K562 (cell line): ENCODE measurements at regions not wholly inside any gene's neighbourhood (a gene's known extent, or its start where the extent isn't known, plus 50 kb on each side); places are given as distances from the start of the nearest gene placed in this dataset.

Source experiments
- ELF1 ChIP-seq: fragments of 200-800 bp; sonication (Bioruptor generic); IDR thresholded peaks from 2 replicates; pipeline ENCODE4 v1.6.1; 2016; ENCODE audit warnings: missing genetic modification characterization, missing compliant biosample characterization
- GATAD2B ChIP-seq: fragments of 450-650 bp; IDR thresholded peaks from 2 replicates; pipeline ENCODE4 v1.6.1; 2017; ENCODE audit warnings: mild to moderate bottlenecking, borderline replicate concordance
- GTF3C2 ChIP-seq: IDR thresholded peaks from 3 replicates; pipeline ENCODE4 v1.6.1; 2011; ENCODE audit warnings: borderline replicate concordance, mild to moderate bottlenecking, moderate library complexity; ENCODE audit not compliant: insufficient read length; ENCODE audit errors: extremely low read depth
- HOXB6 ChIP-seq: fragments of 250-450 bp; sonication (Bioruptor Pico); IDR thresholded peaks from 2 replicates; pipeline ENCODE4 v1.5.1; 2022; ENCODE audit warnings: mild to moderate bottlenecking, borderline replicate concordance
- SRF ChIP-seq, 2 experiments: fragments of 250-450, 450-650 bp in 1 of 2; sonication (Bioruptor Pico) in 1 of 2; sonication (generic) in 1 of 2; formaldehyde crosslinking; IDR thresholded peaks; 2 replicates each; pipeline versions ENCODE4 v1.5.0 to v1.5.1; 2020 to 2022; ENCODE audit warnings: mild to moderate bottlenecking in 1 of 2, missing genetic modification reagents in 1 of 2
- TEAD4 ChIP-seq, 2 experiments: sonication (generic) in 1 of 2; formaldehyde crosslinking in 1 of 2; IDR thresholded peaks; 2 replicates each; pipeline versions ENCODE4 v1.6.1 to v1.8.0; 2012 to 2022; ENCODE audit warnings: borderline replicate concordance in 1 of 2, inconsistent platforms in 1 of 2, low read length in 1 of 2, mild to moderate bottlenecking in 1 of 2, missing genetic modification reagents in 1 of 2
- TFAM ChIP-seq: fragments of 250-450 bp; sonication (Bioruptor Pico); conservative IDR thresholded peaks from 2 replicates; pipeline ENCODE4 v1.5.0; 2021; ENCODE audit warnings: mild to moderate bottlenecking, moderate library complexity
- ZNF134 ChIP-seq: fragments of 250-450 bp; sonication (Bioruptor Pico); conservative IDR thresholded peaks from 2 replicates; pipeline ENCODE4 v1.4.0; 2020
- ZNF174 ChIP-seq: fragments of 250-450 bp; sonication (Bioruptor Pico); IDR thresholded peaks from 2 replicates; pipeline ENCODE4 v1.4.0; 2020; ENCODE audit warnings: mild to moderate bottlenecking
- ZNF780A ChIP-seq: fragments of 250-450 bp; sonication (Bioruptor Pico); IDR thresholded peaks from 2 replicates; pipeline ENCODE4 v1.5.0; 2021; ENCODE audit warnings: mild to moderate bottlenecking
- TF ChIP-seq, protein P1 (sequence below): sonication (generic); formaldehyde crosslinking; IDR thresholded peaks from 2 replicates; pipeline ENCODE4 v1.8.1; 2023; ENCODE audit warnings: mild to moderate bottlenecking, missing genetic modification reagents

- TF ChIP-seq, protein P1, sequence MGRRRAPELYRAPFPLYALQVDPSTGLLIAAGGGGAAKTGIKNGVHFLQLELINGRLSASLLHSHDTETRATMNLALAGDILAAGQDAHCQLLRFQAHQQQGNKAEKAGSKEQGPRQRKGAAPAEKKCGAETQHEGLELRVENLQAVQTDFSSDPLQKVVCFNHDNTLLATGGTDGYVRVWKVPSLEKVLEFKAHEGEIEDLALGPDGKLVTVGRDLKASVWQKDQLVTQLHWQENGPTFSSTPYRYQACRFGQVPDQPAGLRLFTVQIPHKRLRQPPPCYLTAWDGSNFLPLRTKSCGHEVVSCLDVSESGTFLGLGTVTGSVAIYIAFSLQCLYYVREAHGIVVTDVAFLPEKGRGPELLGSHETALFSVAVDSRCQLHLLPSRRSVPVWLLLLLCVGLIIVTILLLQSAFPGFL (CRISPR knock-in tag) = no peak
- TF ChIP-seq TFAM (CRISPR knock-in tag) = no peak
- TF ChIP-seq ZNF174 (CRISPR knock-in tag) = no peak
- no peak for TF ChIP-seq ZNF780A (CRISPR knock-in tag)
- TF ChIP-seq HOXB6 (CRISPR knock-in tag) = no peak
- TF ChIP-seq TEAD4 (IDR thresholded peaks at IDR 0.05; ENCODE audit: low read length) = no peak
- TF ChIP-seq TEAD4 (CRISPR knock-in tag; IDR thresholded peaks at IDR 0.05; ENCODE audit: borderline replicate concordance) = no peak
- no peak for TF ChIP-seq SRF (CRISPR knock-in tag; IDR thresholded peaks at IDR 0.05)
- TF ChIP-seq GTF3C2 = no peak
- no peak for TF ChIP-seq GATAD2B
- TF ChIP-seq ELF1 = no peak
- no peak for TF ChIP-seq ZNF134 (CRISPR knock-in tag)
Measured at GRCh38 chr2:104215269-104216161, 638.4 kb upstream of the POU3F3 start (continued).
